Immature natural killer cell (primary cell): ENCODE measurements at regions not wholly inside any gene's neighbourhood (a gene's known extent, or its start where the extent isn't known, plus 50 kb on each side); places are given as distances from the start of the nearest gene placed in this dataset.
"Not testable (repeated sequence)": the region's sequence is repeated elsewhere in the genome, so short reads cannot be mapped to it uniquely, and the experiment has no call there.

Experiments used
- DNase-seq, 3 donors: peaks; one replicate each; pipeline ENCODE4 v3.0.0; 2022; ENCODE audit warnings: mixed read lengths in 1 of 3
- H3K27ac Mint-ChIP-seq, 6 donors: one replicate each; pipeline ENCODE4 v1.8.0; 2020; ENCODE audit warnings: mixed read lengths in 6 of 6, mild to moderate bottlenecking in 5 of 6, inconsistent platforms in 4 of 6, moderate library complexity in 3 of 6
- H3K27me3 Mint-ChIP-seq, 3 donors: one replicate each; pipeline ENCODE4 v1.8.0; 2020 to 2021; ENCODE audit warnings: low read depth in 3 of 3, mild to moderate bottlenecking in 3 of 3, mixed read lengths in 3 of 3, moderate library complexity in 3 of 3, inconsistent platforms in 1 of 3
- H3K36me3 Mint-ChIP-seq, 3 donors: one replicate each; pipeline ENCODE4 v1.8.0; 2020; ENCODE audit warnings: mixed read lengths in 3 of 3, inconsistent platforms in 2 of 3, mild to moderate bottlenecking in 2 of 3
- H3K4me1 Mint-ChIP-seq, 2 donors: one replicate each; pipeline ENCODE4 v1.8.0; 2020; ENCODE audit warnings: inconsistent platforms in 2 of 2, mild to moderate bottlenecking in 2 of 2, mixed read lengths in 2 of 2, moderate library complexity in 1 of 2
- H3K4me3 Mint-ChIP-seq, 5 donors: one replicate each; pipeline ENCODE4 v1.8.0; 2020; ENCODE audit warnings: mild to moderate bottlenecking in 5 of 5, mixed read lengths in 5 of 5, inconsistent platforms in 3 of 5, moderate library complexity in 3 of 5
- H3K9me3 Mint-ChIP-seq, 6 donors: one replicate each; pipeline ENCODE4 v1.8.0; 2020; ENCODE audit warnings: mild to moderate bottlenecking in 6 of 6, mixed read lengths in 6 of 6, inconsistent platforms in 4 of 6, moderate library complexity in 3 of 6

GRCh38 chr7:37552439-37552838 is 103.8 kb upstream of the ELMO1 start:
- not testable (repeated sequence) for H3K4me1 Mint-ChIP-seq, H3K9me3 Mint-ChIP-seq, DNase-seq, H3K36me3 Mint-ChIP-seq, H3K27me3 Mint-ChIP-seq, H3K4me3 Mint-ChIP-seq, H3K27ac Mint-ChIP-seq

GRCh38 chr7:37555528-37555927 is 106.9 kb upstream of the ELMO1 start:
- no peak overlapping the region for H3K27ac Mint-ChIP-seq
- H3K4me1 Mint-ChIP-seq = no peaks in the 10 kb centered on the region
- no peak for DNase-seq
- peaks cover 2 to 5% (median 4%) of the 10 kb centered on the region in 3 donors for H3K27me3 Mint-ChIP-seq
- H3K9me3 Mint-ChIP-seq = peaks cover 0 to 4% (median 0%) of the 10 kb centered on the region in 6 donors
- no peaks in the 10 kb centered on the region for H3K36me3 Mint-ChIP-seq
- H3K4me3 Mint-ChIP-seq = no peak overlapping the region

- no peak overlapping the region for H3K27ac Mint-ChIP-seq
- H3K9me3 Mint-ChIP-seq = peaks cover 0 to 4% (median 0%) of the 10 kb centered on the region in 6 donors
- H3K27me3 Mint-ChIP-seq = peaks cover 0 to 7% (median 6%) of the 10 kb centered on the region in 3 donors
- no peaks in the 10 kb centered on the region for H3K36me3 Mint-ChIP-seq
- H3K4me3 Mint-ChIP-seq = no peak overlapping the region
- H3K4me1 Mint-ChIP-seq = no peaks in the 10 kb centered on the region
- no peak for DNase-seq
Observed at GRCh38 chr7:37557571-37558209, 109.0 kb upstream of the ELMO1 start.

- DNase-seq = no peak
- H3K27me3 Mint-ChIP-seq = peaks cover 0 to 7% (median 6%) of the 10 kb centered on the region in 3 donors
- H3K4me3 Mint-ChIP-seq = no peak overlapping the region
- no peak overlapping the region for H3K27ac Mint-ChIP-seq
- H3K9me3 Mint-ChIP-seq = peaks cover 0 to 4% (median 0%) of the 10 kb centered on the region in 6 donors
- H3K36me3 Mint-ChIP-seq = no peaks in the 10 kb centered on the region
- no peaks in the 10 kb centered on the region for H3K4me1 Mint-ChIP-seq
Observed at GRCh38 chr7:37558320-37559096, 109.8 kb upstream of the ELMO1 start.

GRCh38 chr7:37570145-37570544 is 113.4 kb upstream of the GPR141 start:
- H3K27ac Mint-ChIP-seq = no peak overlapping the region
- H3K4me3 Mint-ChIP-seq = no peak overlapping the region
- peaks cover 0 to 3% (median 0%) of the 10 kb centered on the region in 3 donors for H3K36me3 Mint-ChIP-seq
- peaks cover 1 to 18% (median 5%) of the 10 kb centered on the region in 3 donors for H3K27me3 Mint-ChIP-seq
- no peaks in the 10 kb centered on the region for H3K4me1 Mint-ChIP-seq
- DNase-seq = no peak
- H3K9me3 Mint-ChIP-seq = no peaks in the 10 kb centered on the region

- Mint-ChIP-seq H3K36me3 (peaks cover 0 to 3% (median 0%) of the 10 kb centered on the region in 3 donors), H3K27me3 (peaks cover 1 to 10% (median 5%) of the 10 kb centered on the region in 3 donors), H3K4me1 (no peaks in the 10 kb centered on the region), H3K4me3 (no peak overlapping the region), H3K27ac (no peak overlapping the region), H3K9me3 (no peaks in the 10 kb centered on the region)
- DNase-seq = no peak
Observed at GRCh38 chr7:37571806-37572205, 111.8 kb upstream of the GPR141 start.

- H3K4me1 Mint-ChIP-seq = no peaks in the 10 kb centered on the region
- H3K27ac Mint-ChIP-seq = no peak overlapping the region
- H3K27me3 Mint-ChIP-seq = peaks cover 0 to 3% (median 0%) of the 10 kb centered on the region in 3 donors
- no peak for DNase-seq
- H3K4me3 Mint-ChIP-seq = no peak overlapping the region
- H3K9me3 Mint-ChIP-seq = no peaks in the 10 kb centered on the region
- no peaks in the 10 kb centered on the region for H3K36me3 Mint-ChIP-seq
Observed at GRCh38 chr7:37577412-37577811, 106.2 kb upstream of the GPR141 start.

- Mint-ChIP-seq H3K27ac (no peak overlapping the region), H3K36me3 (no peaks in the 10 kb centered on the region), H3K27me3 (peaks cover 0 to 3% (median 0%) of the 10 kb centered on the region in 3 donors), H3K9me3 (no peaks in the 10 kb centered on the region), H3K4me3 (no peak overlapping the region), H3K4me1 (no peaks in the 10 kb centered on the region)
- no peak for DNase-seq
Observed at GRCh38 chr7:37577901-37578300, 105.7 kb upstream of the GPR141 start.

GRCh38 chr7:37578350-37578749 is 105.2 kb upstream of the GPR141 start:
- H3K9me3 Mint-ChIP-seq = no peaks in the 10 kb centered on the region
- H3K27me3 Mint-ChIP-seq = peaks cover 0 to 3% (median 0%) of the 10 kb centered on the region in 3 donors
- H3K36me3 Mint-ChIP-seq = no peaks in the 10 kb centered on the region
- no peak overlapping the region for H3K4me3 Mint-ChIP-seq
- H3K4me1 Mint-ChIP-seq = no peaks in the 10 kb centered on the region
- no peak for DNase-seq
- H3K27ac Mint-ChIP-seq = no peak overlapping the region

GRCh38 chr7:37580376-37580775 is 103.2 kb upstream of the GPR141 start:
- Mint-ChIP-seq H3K36me3 (no peaks in the 10 kb centered on the region), H3K4me1 (no peaks in the 10 kb centered on the region), H3K9me3 (no peaks in the 10 kb centered on the region), H3K27ac (no peak overlapping the region), H3K4me3 (no peak overlapping the region), H3K27me3 (peaks cover 0 to 3% (median 0%) of the 10 kb centered on the region in 3 donors)
- no peak for DNase-seq

- H3K27me3 Mint-ChIP-seq, H3K36me3 Mint-ChIP-seq, H3K9me3 Mint-ChIP-seq, DNase-seq, H3K4me3 Mint-ChIP-seq, H3K27ac Mint-ChIP-seq, H3K4me1 Mint-ChIP-seq: not testable (repeated sequence)
Observed at GRCh38 chr7:37584651-37585463, 98.7 kb upstream of the GPR141 start.

- Mint-ChIP-seq H3K4me3 (no peak overlapping the region), H3K9me3 (peaks cover 0 to 3% (median 2%) of the 10 kb centered on the region in 6 donors), H3K4me1 (peaks cover 0 to 5% of the 10 kb centered on the region in 2 donors), H3K36me3 (peaks cover 0 to 8% (median 5%) of the 10 kb centered on the region in 3 donors), H3K27ac (no peak overlapping the region), H3K27me3 (peaks cover 0 to 7% (median 3%) of the 10 kb centered on the region in 3 donors)
- no peak for DNase-seq
Observed at GRCh38 chr7:37590824-37591223, 92.7 kb upstream of the GPR141 start.

GRCh38 chr7:37592366-37592765 is 91.2 kb upstream of the GPR141 start:
- Mint-ChIP-seq H3K4me3 (no peak overlapping the region), H3K36me3 (peaks cover 0 to 17% (median 10%) of the 10 kb centered on the region in 3 donors), H3K4me1 (peaks cover 0 to 5% of the 10 kb centered on the region in 2 donors), H3K9me3 (peaks cover 0 to 16% (median 6%) of the 10 kb centered on the region in 6 donors), H3K27me3 (peaks cover 3 to 7% (median 4%) of the 10 kb centered on the region in 3 donors), H3K27ac (no peak overlapping the region)
- DNase-seq = no peak

- no peak overlapping the region for H3K27ac Mint-ChIP-seq
- H3K36me3 Mint-ChIP-seq = peaks cover 0 to 14% (median 10%) of the 10 kb centered on the region in 3 donors
- H3K9me3 Mint-ChIP-seq = peaks cover 0 to 16% (median 6%) of the 10 kb centered on the region in 6 donors
- H3K4me1 Mint-ChIP-seq = peaks cover 0 to 5% of the 10 kb centered on the region in 2 donors
- H3K27me3 Mint-ChIP-seq = peaks cover 0 to 7% (median 4%) of the 10 kb centered on the region in 3 donors
- H3K4me3 Mint-ChIP-seq = no peak overlapping the region
- no peak for DNase-seq
Observed at GRCh38 chr7:37594602-37595001, 89.0 kb upstream of the GPR141 start.
